NCI-H1694 treated with DMSO at 0.1 percent for 48 hours (cell line): ENCODE measurements at regions not wholly inside any gene's neighbourhood (a gene's known extent, or its start where the extent isn't known, plus 50 kb on each side); places are given as distances from the start of the nearest gene placed in this dataset.

Experiments used
- DNase-seq: peaks from one replicate; lab custom pipeline; 2025; lab: John Stamatoyannopoulos, UW

GRCh38 chr18:44061438-44061837 lies 619.2 kb upstream of the SETBP1 start:
- no peak for DNase-seq

GRCh38 chr18:44062345-44062744 lies 618.3 kb upstream of the SETBP1 start:
- no peak for DNase-seq

GRCh38 chr18:44065206-44065605 lies 615.5 kb upstream of the SETBP1 start:
- DNase-seq, result no peak

- no peak for DNase-seq
Observed at GRCh38 chr18:44066541-44066940, 614.1 kb upstream of the SETBP1 start.

- no peak for DNase-seq
Observed at GRCh38 chr18:44067186-44067585, 613.5 kb upstream of the SETBP1 start.

- no peak for DNase-seq
Observed at GRCh38 chr18:44075038-44075437, 605.6 kb upstream of the SETBP1 start.

GRCh38 chr18:44079606-44080005 lies 601.1 kb upstream of the SETBP1 start:
- no peak for DNase-seq

GRCh38 chr18:44080054-44080453 lies 600.6 kb upstream of the SETBP1 start:
- no peak for DNase-seq

- DNase-seq, result no peak
Observed at GRCh38 chr18:44089732-44090131, 591.0 kb upstream of the SETBP1 start.

- DNase-seq, result no peak
Observed at GRCh38 chr18:44090453-44090852, 590.2 kb upstream of the SETBP1 start.

- no peak for DNase-seq
Observed at GRCh38 chr18:44093253-44093652, 587.4 kb upstream of the SETBP1 start.

- no peak for DNase-seq
Observed at GRCh38 chr18:44096016-44096415, 584.7 kb upstream of the SETBP1 start.

- no peak for DNase-seq
Observed at GRCh38 chr18:44098551-44099098, 582.1 kb upstream of the SETBP1 start.

GRCh38 chr18:44107187-44107586 lies 573.5 kb upstream of the SETBP1 start:
- DNase-seq, result no peak

GRCh38 chr18:44111337-44111736 lies 569.4 kb upstream of the SETBP1 start:
- no peak for DNase-seq

GRCh38 chr18:44117821-44118220 lies 562.9 kb upstream of the SETBP1 start:
- DNase-seq, result no peak

- DNase-seq, result no peak
Observed at GRCh38 chr18:44119607-44120006, 561.1 kb upstream of the SETBP1 start.

- no peak for DNase-seq
Observed at GRCh38 chr18:44123743-44124142, 556.9 kb upstream of the SETBP1 start.

- DNase-seq, result no peak
Observed at GRCh38 chr18:44125446-44125845, 555.2 kb upstream of the SETBP1 start.

GRCh38 chr18:44126598-44126997 lies 554.1 kb upstream of the SETBP1 start:
- DNase-seq, result no peak

GRCh38 chr18:44128365-44128764 lies 552.3 kb upstream of the SETBP1 start:
- no peak for DNase-seq

- DNase-seq, result peak; percentile 50
Observed at GRCh38 chr18:44130376-44130942, 550.2 kb upstream of the SETBP1 start.

- DNase-seq, result no peak
Observed at GRCh38 chr18:44133483-44133882, 547.2 kb upstream of the SETBP1 start.

- no peak for DNase-seq
Observed at GRCh38 chr18:44134447-44134846, 546.2 kb upstream of the SETBP1 start.
